ENCODE measurements at regions not wholly inside any gene's neighbourhood (a gene's known extent, or its start where the extent isn't known, plus 50 kb on each side); places are given as distances from the start of the nearest gene placed in this dataset.

- Histone ChIP-seq H3K9me3 (ENCODE audit: control insufficient read depth, insufficient read depth, low read depth, low read length) (no peaks in the 10 kb centered on the region), H3K4me3 (ENCODE audit: low read depth, low read length) (no peak overlapping the region), H3K36me3 (ENCODE audit: control insufficient read depth in 2 of 2, insufficient read depth in 1 of 2, low read length in 2 of 2) (no peaks in the 10 kb centered on the region), H3K27ac (ENCODE audit: extremely low read depth, low read depth, low read length) (no peak overlapping the region), H3K4me1 (ENCODE audit: control insufficient read depth, insufficient read depth, low read length) (no peaks in the 10 kb centered on the region)
- ChIA-PET CTCF (no interaction called here), POLR2A (no interaction called here)
- TF ChIP-seq ZBTB8A (tag by site-specific recombination; IDR thresholded peaks at IDR 0.05): no peak
- TF ChIP-seq ZNF138 (tag by site-specific recombination; IDR thresholded peaks at IDR 0.05; ENCODE audit: borderline replicate concordance): no peak
- no peak for TF ChIP-seq ZSCAN18 (tag by site-specific recombination; IDR thresholded peaks at IDR 0.05)
- TF ChIP-seq ZNF560 (tag by site-specific recombination; IDR thresholded peaks at IDR 0.05; ENCODE audit: borderline replicate concordance): no peak
Measured at GRCh38 chr13:81395368-81395767, 1054.4 kb upstream of the SPRY2 start.

- no peak overlapping the region for H3K4me3 ChIP-seq (ENCODE audit: low read depth, low read length)
- no peaks in the 10 kb centered on the region for H3K9me3 ChIP-seq (ENCODE audit: control insufficient read depth, insufficient read depth, low read depth, low read length)
- no peaks in the 10 kb centered on the region for H3K4me1 ChIP-seq (ENCODE audit: control insufficient read depth, insufficient read depth, low read length)
- H3K36me3 ChIP-seq (ENCODE audit: control insufficient read depth in 2 of 2, insufficient read depth in 1 of 2, low read length in 2 of 2): no peaks in the 10 kb centered on the region
- H3K27ac ChIP-seq (ENCODE audit: extremely low read depth, low read depth, low read length): no peak overlapping the region
- POLR2A ChIA-PET: no interaction called here
- CTCF ChIA-PET: no interaction called here
- no peak for TF ChIP-seq SP2 (tag by site-specific recombination; IDR thresholded peaks at IDR 0.05)
- TF ChIP-seq ZNF585B (tag by site-specific recombination; IDR thresholded peaks at IDR 0.05): no peak
- no peak for TF ChIP-seq ZXDB (tag by site-specific recombination; IDR thresholded peaks at IDR 0.05)
- TF ChIP-seq ZNF785 (tag by site-specific recombination; IDR thresholded peaks at IDR 0.05): no peak
- no peak for TF ChIP-seq GFI1B (tag by site-specific recombination; IDR thresholded peaks at IDR 0.05)
- no peak for TF ChIP-seq ZNF664 (tag by site-specific recombination; IDR thresholded peaks at IDR 0.05)
- no peak for TF ChIP-seq ZNF280C (tag by site-specific recombination; IDR thresholded peaks at IDR 0.05)
- TF ChIP-seq ZFP41 (tag by site-specific recombination; IDR thresholded peaks at IDR 0.05; ENCODE audit: borderline replicate concordance): no peak
- TF ChIP-seq ZNF518A (tag by site-specific recombination; conservative IDR thresholded peaks at IDR 0.05; ENCODE audit: low read depth): no peak
- TF ChIP-seq SETDB1 (IDR thresholded peaks at IDR 0.05; ENCODE audit: insufficient read length, low read length): no peak
- no peak for TF ChIP-seq ZNF18 (tag by site-specific recombination; IDR thresholded peaks at IDR 0.05)
- no peak for TF ChIP-seq ZNF747 (tag by site-specific recombination; IDR thresholded peaks at IDR 0.05)
- TF ChIP-seq FEZF1 (tag by site-specific recombination; IDR thresholded peaks at IDR 0.05): no peak
- TF ChIP-seq BCL6B (tag by site-specific recombination; IDR thresholded peaks at IDR 0.05): no peak
- TF ChIP-seq TCF7L2 (IDR thresholded peaks at IDR 0.05; ENCODE audit: borderline replicate concordance, low read depth, low read length): no peak
- TF ChIP-seq PBX3 (CRISPR knock-in tag; IDR thresholded peaks at IDR 0.05): no peak
- no peak for TF ChIP-seq ZNF488 (tag by site-specific recombination; IDR thresholded peaks at IDR 0.05)
- no peak for TF ChIP-seq ZNF548 (tag by site-specific recombination; IDR thresholded peaks at IDR 0.05)
Measured at GRCh38 chr13:81394640-81395039, 1053.7 kb upstream of the SPRY2 start.
